ENCODE measurements at regions not wholly inside any gene's neighbourhood (a gene's known extent, or its start where the extent isn't known, plus 50 kb on each side); places are given as distances from the start of the nearest gene placed in this dataset.
A peak's percentile ranks its signal among the peaks of the same experiment; 100 is the strongest.

DNA sequence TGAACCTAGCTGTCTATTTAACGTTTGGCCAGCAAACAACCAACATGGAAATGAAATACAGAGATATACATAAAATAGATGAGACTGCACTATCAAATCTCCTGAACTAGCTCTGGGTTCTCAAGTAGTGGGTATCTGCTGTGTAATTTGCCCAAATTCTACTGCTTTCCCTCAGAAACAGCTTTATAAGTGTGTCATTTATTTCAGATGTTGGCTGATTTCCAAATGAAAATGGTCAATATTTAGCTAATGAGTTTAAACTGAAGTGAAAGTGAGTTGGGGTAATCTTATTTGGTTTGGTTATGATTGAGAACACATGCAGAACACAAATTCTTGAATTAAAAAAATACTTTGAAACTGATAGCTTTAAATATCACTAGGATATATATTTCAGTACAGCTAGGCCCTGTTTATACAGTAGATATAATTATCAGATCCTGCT, 601.7 kb upstream of the CXADR start:
- no peaks in the 10 kb centered on the region for H3K36me3 Mint-ChIP-seq
- peaks cover 14% of the 10 kb centered on the region for H3K4me1 Mint-ChIP-seq (ENCODE audit: unreplicated experiment)

DNA sequence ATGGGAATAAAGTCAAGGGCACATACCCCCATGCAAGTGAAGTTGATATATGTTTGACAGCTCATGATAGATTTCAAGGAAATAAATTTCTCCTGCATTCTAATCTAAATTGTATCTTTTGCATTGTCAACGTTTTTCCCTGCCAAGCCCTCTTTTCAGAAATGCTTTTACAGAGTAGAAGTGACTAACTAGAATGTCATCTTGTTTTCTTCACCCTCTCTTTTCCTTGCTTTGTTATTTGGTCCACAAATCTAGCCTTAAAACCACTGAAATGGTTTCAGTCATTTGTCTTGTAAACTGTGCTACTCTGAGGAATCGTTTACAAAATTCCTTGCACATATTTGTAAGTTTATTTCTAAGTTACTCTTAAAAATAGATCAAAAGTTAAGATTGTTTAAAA, 600.8 kb upstream of the CXADR start:
- DNase-seq (ENCODE audit: extremely low spot score, unreplicated experiment) = no peak
- Mint-ChIP-seq H3K9me3 (peaks cover 16% of the 10 kb centered on the region), H3K27me3 (no peaks in the 10 kb centered on the region), H3K36me3 (no peaks in the 10 kb centered on the region), H3K27ac (peak overlapping the region; percentile 86), H3K4me3 (no peak overlapping the region), H3K4me1 (ENCODE audit: unreplicated experiment) (peaks cover 14% of the 10 kb centered on the region)
- TF ChIP-seq, protein P1, sequence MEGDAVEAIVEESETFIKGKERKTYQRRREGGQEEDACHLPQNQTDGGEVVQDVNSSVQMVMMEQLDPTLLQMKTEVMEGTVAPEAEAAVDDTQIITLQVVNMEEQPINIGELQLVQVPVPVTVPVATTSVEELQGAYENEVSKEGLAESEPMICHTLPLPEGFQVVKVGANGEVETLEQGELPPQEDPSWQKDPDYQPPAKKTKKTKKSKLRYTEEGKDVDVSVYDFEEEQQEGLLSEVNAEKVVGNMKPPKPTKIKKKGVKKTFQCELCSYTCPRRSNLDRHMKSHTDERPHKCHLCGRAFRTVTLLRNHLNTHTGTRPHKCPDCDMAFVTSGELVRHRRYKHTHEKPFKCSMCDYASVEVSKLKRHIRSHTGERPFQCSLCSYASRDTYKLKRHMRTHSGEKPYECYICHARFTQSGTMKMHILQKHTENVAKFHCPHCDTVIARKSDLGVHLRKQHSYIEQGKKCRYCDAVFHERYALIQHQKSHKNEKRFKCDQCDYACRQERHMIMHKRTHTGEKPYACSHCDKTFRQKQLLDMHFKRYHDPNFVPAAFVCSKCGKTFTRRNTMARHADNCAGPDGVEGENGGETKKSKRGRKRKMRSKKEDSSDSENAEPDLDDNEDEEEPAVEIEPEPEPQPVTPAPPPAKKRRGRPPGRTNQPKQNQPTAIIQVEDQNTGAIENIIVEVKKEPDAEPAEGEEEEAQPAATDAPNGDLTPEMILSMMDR (conservative IDR thresholded peaks at IDR 0.05) = no peak

More for the DNA sequence above, 601.7 kb upstream of the CXADR start:
- TF ChIP-seq, protein P1 (conservative IDR thresholded peaks at IDR 0.05) = no peak
- no peak for DNase-seq (ENCODE audit: extremely low spot score, unreplicated experiment)
- Mint-ChIP-seq H3K4me3 (no peak overlapping the region), H3K9me3 (peaks cover 20% of the 10 kb centered on the region), H3K27ac (peak overlapping the region; percentile 74), H3K27me3 (no peaks in the 10 kb centered on the region)

DNA sequence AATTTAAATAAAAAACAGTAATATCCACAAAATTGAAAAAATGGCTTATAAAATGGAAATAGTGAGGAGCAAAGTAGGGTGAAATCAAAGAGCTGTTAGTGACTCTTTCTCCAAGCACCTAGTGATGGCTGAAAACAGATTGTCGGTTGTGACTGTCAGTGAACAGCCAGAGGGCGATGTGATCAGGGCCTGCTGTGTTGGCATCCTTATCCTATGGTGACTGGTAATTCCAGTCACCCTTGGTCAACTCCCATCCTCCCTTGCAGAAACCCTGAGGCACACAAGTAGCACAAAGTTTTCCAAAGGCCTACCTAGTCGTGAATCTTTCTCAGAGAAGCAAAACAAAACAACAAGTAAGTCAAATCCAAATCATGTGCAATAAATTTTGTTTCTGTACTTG, 599.8 kb upstream of the CXADR start:
- Mint-ChIP-seq H3K9me3 (peaks cover 16% of the 10 kb centered on the region), H3K27me3 (no peaks in the 10 kb centered on the region), H3K27ac (peak overlapping the region; percentile 84), H3K4me3 (peak overlapping the region; percentile 34), H3K36me3 (no peaks in the 10 kb centered on the region), H3K4me1 (ENCODE audit: unreplicated experiment) (peaks cover 14% of the 10 kb centered on the region)
- TF ChIP-seq, protein P1 (conservative IDR thresholded peaks at IDR 0.05) = no peak
- no peak for DNase-seq (ENCODE audit: extremely low spot score, unreplicated experiment)

DNA sequence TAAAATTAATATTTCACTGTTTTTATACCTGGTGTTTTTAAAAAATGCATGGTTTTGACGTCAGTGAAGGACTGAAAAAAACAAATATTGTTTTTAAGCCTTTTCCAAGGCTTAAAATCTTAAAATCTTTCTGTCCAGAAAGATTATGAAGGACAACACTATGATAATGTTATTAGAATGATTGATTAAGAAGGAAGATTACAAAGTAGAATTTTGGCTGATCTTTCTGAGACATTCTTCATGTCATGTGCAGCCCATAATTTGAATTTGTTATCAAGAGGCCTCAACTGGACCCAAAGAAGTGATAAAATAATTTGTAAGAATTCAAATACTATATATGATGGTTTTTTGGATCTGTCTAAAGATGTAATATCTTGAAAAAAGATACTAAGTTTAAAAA, 584.4 kb upstream of the CXADR start:
- no peak overlapping the region for H3K4me3 Mint-ChIP-seq
- no peaks in the 10 kb centered on the region for H3K27me3 Mint-ChIP-seq
- no peaks in the 10 kb centered on the region for H3K9me3 Mint-ChIP-seq
- no peaks in the 10 kb centered on the region for H3K36me3 Mint-ChIP-seq
- TF ChIP-seq, protein P1 (conservative IDR thresholded peaks at IDR 0.05) = no peak
- no peak overlapping the region for H3K27ac Mint-ChIP-seq
- H3K4me1 Mint-ChIP-seq (ENCODE audit: unreplicated experiment) = no peaks in the 10 kb centered on the region
- DNase-seq (ENCODE audit: extremely low spot score, unreplicated experiment) = no peak

DNA sequence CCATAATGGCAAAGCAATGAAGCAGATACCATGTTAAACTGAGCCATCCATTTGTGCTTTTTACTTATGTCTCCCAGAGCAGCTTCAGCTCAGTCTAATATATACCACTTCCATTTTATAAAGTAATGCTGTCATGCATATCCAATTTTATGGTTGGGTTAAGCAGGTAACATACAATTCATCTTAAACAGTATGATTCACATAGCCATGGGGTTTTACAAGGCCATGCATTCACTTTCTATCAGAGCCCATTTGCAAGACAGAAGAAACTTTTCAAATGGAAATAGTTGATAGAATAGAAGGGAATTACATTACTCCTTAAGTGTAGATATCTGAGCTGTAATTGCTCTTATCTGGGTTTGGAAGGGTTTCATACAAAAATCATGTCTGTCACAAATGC, 580.5 kb upstream of the CXADR start:
- Mint-ChIP-seq H3K27ac (no peak overlapping the region), H3K4me3 (no peak overlapping the region), H3K9me3 (no peaks in the 10 kb centered on the region), H3K36me3 (no peaks in the 10 kb centered on the region), H3K27me3 (no peaks in the 10 kb centered on the region), H3K4me1 (ENCODE audit: unreplicated experiment) (no peaks in the 10 kb centered on the region)
- DNase-seq (ENCODE audit: extremely low spot score, unreplicated experiment) = no peak
- TF ChIP-seq, protein P1 (conservative IDR thresholded peaks at IDR 0.05) = no peak

DNA sequence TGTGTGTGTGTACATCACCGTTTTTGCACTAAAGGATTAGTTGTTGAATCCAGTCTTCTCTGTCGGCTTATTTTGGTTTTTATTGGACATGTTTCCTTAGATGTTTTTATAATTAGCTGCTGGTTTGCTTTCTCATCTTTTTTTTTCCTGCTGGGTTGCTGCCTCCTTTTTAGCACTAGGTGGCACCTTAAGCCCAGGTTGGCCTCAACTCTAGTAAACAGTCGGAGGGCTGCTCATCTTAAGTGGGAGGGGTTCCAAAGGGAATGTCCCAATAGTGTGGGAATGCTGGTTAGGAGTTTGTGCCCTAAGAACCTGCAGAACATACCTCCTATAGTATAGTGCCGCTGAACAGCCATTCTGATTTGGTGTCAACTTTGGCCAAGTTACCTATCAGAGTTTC, 570.1 kb upstream of the CXADR start:
- no peak overlapping the region for H3K27ac Mint-ChIP-seq
- no peak for DNase-seq (ENCODE audit: extremely low spot score, unreplicated experiment)
- peaks cover 4% of the 10 kb centered on the region for H3K9me3 Mint-ChIP-seq
- no peaks in the 10 kb centered on the region for H3K27me3 Mint-ChIP-seq
- H3K4me3 Mint-ChIP-seq = no peak overlapping the region
- TF ChIP-seq, protein P1 (conservative IDR thresholded peaks at IDR 0.05) = peak; percentile 50
- no peaks in the 10 kb centered on the region for H3K4me1 Mint-ChIP-seq (ENCODE audit: unreplicated experiment)
- H3K36me3 Mint-ChIP-seq = no peaks in the 10 kb centered on the region

Data from type B pancreatic cell (in vitro differentiated cells).